Body of pancreas (tissue), 4 donors: ENCODE measurements at regions not wholly inside any gene's neighbourhood (a gene's known extent, or its start where the extent isn't known, plus 50 kb on each side); places are given as distances from the start of the nearest gene placed in this dataset.

ENCODE experiments used
- ATAC-seq: fragments of 150-250 bp; one replicate; pipeline ENCODE4 v1.9.1; 2016
- DNase-seq, 4 donors: peaks; one replicate each; pipeline ENCODE4 v3.0.0-alpha.2; 2019
- H3K27ac ChIP-seq, 4 donors: fragments of 200-600 bp; sonication (generic); 1 replicate in 3 of 4; 2 replicates in 1 of 4; pipeline versions ENCODE4 v1.5.1 to v1.6.1; 2016 to 2019; ENCODE audit warnings: mild to moderate bottlenecking in 1 of 4, mixed read lengths in 1 of 4, moderate library complexity in 1 of 4
- H3K27me3 ChIP-seq, 2 donors: fragments of 200-600 bp; sonication (generic); one replicate each; pipeline ENCODE4 v1.6.0; 2016; ENCODE audit warnings: mild to moderate bottlenecking in 1 of 2
- H3K36me3 ChIP-seq, 2 donors: fragments of 200-600 bp; sonication (generic); replicated peaks in 1 of 2; 2 replicates each; pipeline ENCODE4 v1.5.1; 2016; ENCODE audit warnings: low read depth in 2 of 2; ENCODE audit not compliant: insufficient read depth in 1 of 2
- H3K4me1 ChIP-seq: fragments of 200-600 bp; sonication (generic); one replicate; pipeline ENCODE4 v1.6.0; 2016
- H3K4me3 ChIP-seq, 2 donors: fragments of 200-600 bp; sonication (generic); 1 replicate in 1 of 2; 2 replicates in 1 of 2; pipeline ENCODE4 v1.5.1; 2016 to 2019
- H3K9me3 ChIP-seq, 3 donors: fragments of 200-600 bp; sonication (generic); 1 replicate in 2 of 3; 2 replicates in 1 of 3; pipeline ENCODE4 v1.5.1; 2016
- POLR2A ChIP-seq, 3 donors: fragments of 450-650 bp; IDR thresholded peaks; one replicate each; pipeline ENCODE4 v1.6.1; 2016; ENCODE audit warnings: antibody characterized with exemption in 3 of 3, mild to moderate bottlenecking in 2 of 3
- WGBS, 2 donors: methylation state at CpG; one replicate each; pipeline ENCODE4 v1.1.5; 2017; 5-methylcytosine and 5-hydroxymethylcytosine counted together
- intact Hi-C: fragments of 100-400 bp; cut with DNase I; formaldehyde crosslinking; loops from one replicate; pipeline ENCODE4 v1.15.1; 2023
- TF ChIP-seq, protein P1 (sequence below), 7 experiments: fragments of 450-650 bp in 4 of 7; fragments of 200-600 bp in 3 of 7; sonication (generic) in 3 of 7; IDR thresholded peaks; one replicate each; pipeline ENCODE4 v1.5.1; 2016 to 2019; ENCODE audit warnings: antibody characterized with exemption in 7 of 7

DNA sequence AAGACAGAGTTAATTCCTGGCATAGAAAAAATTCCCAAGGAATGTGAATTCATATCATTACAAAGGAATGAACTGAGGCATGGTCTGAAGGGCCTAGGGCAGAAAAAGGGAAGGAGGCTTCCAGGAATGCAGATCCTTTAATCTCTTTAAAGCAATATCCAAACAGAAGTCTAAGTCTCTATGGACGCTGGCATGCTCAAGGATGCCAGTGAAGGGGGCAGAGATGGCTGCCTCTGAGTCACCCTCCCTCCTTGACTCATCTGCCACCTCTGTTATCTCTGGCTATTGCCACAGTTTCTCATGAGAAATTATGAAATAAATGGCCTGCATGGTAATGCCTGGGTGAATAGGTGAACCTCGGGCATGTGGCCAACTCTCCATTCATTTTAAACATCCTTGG lies 96.3 kb upstream of the BCL6 start:
- TF ChIP-seq, protein P1, sequence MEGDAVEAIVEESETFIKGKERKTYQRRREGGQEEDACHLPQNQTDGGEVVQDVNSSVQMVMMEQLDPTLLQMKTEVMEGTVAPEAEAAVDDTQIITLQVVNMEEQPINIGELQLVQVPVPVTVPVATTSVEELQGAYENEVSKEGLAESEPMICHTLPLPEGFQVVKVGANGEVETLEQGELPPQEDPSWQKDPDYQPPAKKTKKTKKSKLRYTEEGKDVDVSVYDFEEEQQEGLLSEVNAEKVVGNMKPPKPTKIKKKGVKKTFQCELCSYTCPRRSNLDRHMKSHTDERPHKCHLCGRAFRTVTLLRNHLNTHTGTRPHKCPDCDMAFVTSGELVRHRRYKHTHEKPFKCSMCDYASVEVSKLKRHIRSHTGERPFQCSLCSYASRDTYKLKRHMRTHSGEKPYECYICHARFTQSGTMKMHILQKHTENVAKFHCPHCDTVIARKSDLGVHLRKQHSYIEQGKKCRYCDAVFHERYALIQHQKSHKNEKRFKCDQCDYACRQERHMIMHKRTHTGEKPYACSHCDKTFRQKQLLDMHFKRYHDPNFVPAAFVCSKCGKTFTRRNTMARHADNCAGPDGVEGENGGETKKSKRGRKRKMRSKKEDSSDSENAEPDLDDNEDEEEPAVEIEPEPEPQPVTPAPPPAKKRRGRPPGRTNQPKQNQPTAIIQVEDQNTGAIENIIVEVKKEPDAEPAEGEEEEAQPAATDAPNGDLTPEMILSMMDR (IDR thresholded peaks at IDR 0.05) = no peak
- no peak for TF ChIP-seq POLR2A (IDR thresholded peaks at IDR 0.05)
- no peak for ATAC-seq

DNA sequence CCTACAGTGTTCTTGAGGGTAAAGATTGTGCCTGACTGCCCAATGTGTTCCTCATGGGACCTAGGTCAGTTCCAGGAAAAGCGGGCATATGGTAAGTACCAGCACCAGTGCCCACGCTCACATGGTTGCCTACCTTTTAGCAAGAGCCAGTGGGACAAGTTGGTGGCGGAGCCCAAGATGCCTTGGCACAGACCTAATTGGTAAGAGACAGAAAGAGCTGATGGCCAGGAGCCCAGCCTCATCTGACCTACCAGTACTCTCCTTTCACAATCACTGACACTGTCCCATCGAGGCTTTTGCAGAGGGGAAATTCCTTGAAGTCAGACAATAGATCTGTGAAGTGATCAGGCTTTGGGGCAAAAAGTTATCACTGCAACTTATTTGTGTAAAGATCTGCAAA lies 98.4 kb upstream of the BCL6 start:
- Histone ChIP-seq H3K36me3 (no peaks in the 10 kb centered on the region), H3K27ac (no peak overlapping the region), H3K27me3 (no peaks in the 10 kb centered on the region), H3K4me3 (no peak overlapping the region), H3K9me3 (no peaks in the 10 kb centered on the region), H3K4me1 (no peaks in the 10 kb centered on the region)
- WGBS, 2 donors = 86 to 91% methylated on average over 4 of the region's 4 CpGs
- TF ChIP-seq, protein P1 (IDR thresholded peaks at IDR 0.05) = no peak
- TF ChIP-seq POLR2A (IDR thresholded peaks at IDR 0.05) = no peak
- intact Hi-C loops = no loop called here
- DNase-seq = no peak
- no peak for ATAC-seq

More for the DNA sequence above, 96.3 kb upstream of the BCL6 start:
- no peak for DNase-seq
- H3K27ac ChIP-seq = no peak overlapping the region
- no peaks in the 10 kb centered on the region for H3K36me3 ChIP-seq
- H3K4me1 ChIP-seq = no peaks in the 10 kb centered on the region
- no peak overlapping the region for H3K4me3 ChIP-seq
- 79 to 81% methylated on average over 2 of the region's 2 CpGs for WGBS, 2 donors
- no peaks in the 10 kb centered on the region for H3K9me3 ChIP-seq
- intact Hi-C loops = no loop called here
- H3K27me3 ChIP-seq = no peaks in the 10 kb centered on the region

DNA sequence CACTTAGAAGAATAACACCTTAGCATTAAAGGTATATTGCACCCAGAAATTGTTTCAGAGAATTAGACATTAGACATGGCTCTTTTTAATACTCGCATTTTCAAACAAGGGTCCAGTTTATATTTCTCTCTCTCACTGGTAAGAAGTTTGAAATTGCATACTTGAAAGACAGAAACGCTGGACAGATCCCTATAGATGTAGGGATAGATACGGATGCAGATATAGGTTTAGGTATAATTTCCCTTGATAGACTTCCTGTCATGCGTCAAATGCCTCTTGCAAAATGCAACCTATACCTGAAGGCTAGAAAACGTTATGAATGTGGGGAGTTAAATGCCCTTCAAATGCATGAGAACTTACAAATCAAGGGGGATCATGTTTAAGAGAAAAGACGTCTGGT lies 99.4 kb upstream of the BCL6 start:
- Histone ChIP-seq H3K36me3 (no peaks in the 10 kb centered on the region), H3K4me1 (no peaks in the 10 kb centered on the region), H3K4me3 (no peak overlapping the region), H3K9me3 (no peaks in the 10 kb centered on the region), H3K27me3 (no peaks in the 10 kb centered on the region), H3K27ac (no peak overlapping the region)
- ATAC-seq = no peak
- TF ChIP-seq, protein P1 (IDR thresholded peaks at IDR 0.05) = no peak
- no peak for TF ChIP-seq POLR2A (IDR thresholded peaks at IDR 0.05)
- DNase-seq = no peak
- 60% methylated on average over 6 of the region's 6 CpGs for WGBS, 2 donors
- intact Hi-C loops = no loop called here

DNA sequence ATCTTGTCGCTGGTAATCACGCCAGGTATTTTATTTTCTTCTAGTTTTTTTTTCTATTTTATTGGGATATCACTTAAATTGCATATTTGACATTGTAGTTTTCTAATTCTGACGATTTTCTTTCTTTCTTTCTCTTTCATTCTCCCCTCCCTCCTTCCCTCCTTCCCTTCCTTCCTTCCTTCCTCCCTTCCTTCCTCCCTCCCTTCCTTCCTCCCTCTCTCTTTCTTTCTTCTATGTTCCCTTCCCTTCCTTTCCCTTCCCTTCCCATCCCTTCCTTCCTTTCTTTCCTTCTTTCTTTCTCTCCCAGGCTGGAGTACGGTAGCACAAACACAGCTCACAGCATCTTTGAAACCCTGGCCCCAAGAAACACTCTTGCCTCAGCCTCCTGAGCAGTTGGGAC lies 100.6 kb upstream of the BCL6 start:
- ATAC-seq (no peak), DNase-seq (no peak)
- WGBS, 2 donors = 75 to 76% methylated on average over 4 of the region's 4 CpGs
- no peaks in the 10 kb centered on the region for H3K4me1 ChIP-seq
- TF ChIP-seq, protein P1 (IDR thresholded peaks at IDR 0.05) = no peak
- no peaks in the 10 kb centered on the region for H3K36me3 ChIP-seq
- H3K27me3 ChIP-seq = no peaks in the 10 kb centered on the region
- H3K9me3 ChIP-seq = no peaks in the 10 kb centered on the region
- no peak overlapping the region for H3K27ac ChIP-seq
- intact Hi-C loops = no loop called here
- H3K4me3 ChIP-seq = no peak overlapping the region

DNA sequence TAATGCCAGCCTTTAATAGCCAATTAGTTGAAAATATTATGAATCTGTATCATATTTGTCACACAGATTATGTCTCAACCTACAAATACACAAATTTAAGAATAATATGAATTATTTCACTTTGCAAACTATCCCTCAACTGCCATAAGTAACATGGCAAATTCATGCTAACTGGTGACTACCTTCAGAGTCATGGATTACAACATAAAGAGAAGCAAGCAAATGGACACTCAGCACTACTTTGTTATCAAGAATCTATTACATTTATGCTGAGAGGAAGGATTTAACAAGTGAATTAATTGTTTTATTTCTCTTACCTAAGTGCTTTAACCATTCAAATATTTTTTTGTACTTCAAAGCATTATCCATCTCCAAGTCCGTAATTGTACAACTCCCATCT lies 103.1 kb upstream of the BCL6 start:
- H3K4me3 ChIP-seq = no peak overlapping the region
- DNase-seq = no peak
- WGBS, 2 donors = 88 to 100% methylated on average over 1 of the region's 1 CpG
- H3K9me3 ChIP-seq = peaks cover 0 to 9% (median 0%) of the 10 kb centered on the region in 3 donors
- H3K27me3 ChIP-seq = no peaks in the 10 kb centered on the region
- H3K4me1 ChIP-seq = no peaks in the 10 kb centered on the region
- TF ChIP-seq POLR2A (IDR thresholded peaks at IDR 0.05) = no peak
- TF ChIP-seq, protein P1 (IDR thresholded peaks at IDR 0.05) = no peak
- intact Hi-C loops = no loop called here
- H3K36me3 ChIP-seq = no peaks in the 10 kb centered on the region
- no peak overlapping the region for H3K27ac ChIP-seq
- ATAC-seq = no peak
